ENCODE measurements at regions not wholly inside any gene's neighbourhood (a gene's known extent, or its start where the extent isn't known, plus 50 kb on each side); places are given as distances from the start of the nearest gene placed in this dataset.

- Histone ChIP-seq H3K27ac (replicated peaks) (no peak overlapping the region), H3K27me3 (ENCODE audit: insufficient read depth, poor library complexity, severe bottlenecking) (no peaks in the 10 kb centered on the region), H3K4me3 (replicated peaks; ENCODE audit: insufficient read depth, low read length) (no peak overlapping the region)
- no peak for DNase-seq (ENCODE audit: low read depth in 1 of 2, low spot score in 1 of 2)
- TF ChIP-seq GABPA (IDR thresholded peaks at IDR 0.05; ENCODE audit: low read depth): no peak
- no peak for TF ChIP-seq POLR2AphosphoS5 (IDR thresholded peaks at IDR 0.05; ENCODE audit: low read depth)
- TF ChIP-seq SPI1 (IDR thresholded peaks at IDR 0.05; ENCODE audit: borderline replicate concordance, low read depth): no peak
- TF ChIP-seq CTCF (IDR thresholded peaks at IDR 0.05; ENCODE audit: insufficient read depth, low read length): no peak
- TF ChIP-seq, protein P1, sequence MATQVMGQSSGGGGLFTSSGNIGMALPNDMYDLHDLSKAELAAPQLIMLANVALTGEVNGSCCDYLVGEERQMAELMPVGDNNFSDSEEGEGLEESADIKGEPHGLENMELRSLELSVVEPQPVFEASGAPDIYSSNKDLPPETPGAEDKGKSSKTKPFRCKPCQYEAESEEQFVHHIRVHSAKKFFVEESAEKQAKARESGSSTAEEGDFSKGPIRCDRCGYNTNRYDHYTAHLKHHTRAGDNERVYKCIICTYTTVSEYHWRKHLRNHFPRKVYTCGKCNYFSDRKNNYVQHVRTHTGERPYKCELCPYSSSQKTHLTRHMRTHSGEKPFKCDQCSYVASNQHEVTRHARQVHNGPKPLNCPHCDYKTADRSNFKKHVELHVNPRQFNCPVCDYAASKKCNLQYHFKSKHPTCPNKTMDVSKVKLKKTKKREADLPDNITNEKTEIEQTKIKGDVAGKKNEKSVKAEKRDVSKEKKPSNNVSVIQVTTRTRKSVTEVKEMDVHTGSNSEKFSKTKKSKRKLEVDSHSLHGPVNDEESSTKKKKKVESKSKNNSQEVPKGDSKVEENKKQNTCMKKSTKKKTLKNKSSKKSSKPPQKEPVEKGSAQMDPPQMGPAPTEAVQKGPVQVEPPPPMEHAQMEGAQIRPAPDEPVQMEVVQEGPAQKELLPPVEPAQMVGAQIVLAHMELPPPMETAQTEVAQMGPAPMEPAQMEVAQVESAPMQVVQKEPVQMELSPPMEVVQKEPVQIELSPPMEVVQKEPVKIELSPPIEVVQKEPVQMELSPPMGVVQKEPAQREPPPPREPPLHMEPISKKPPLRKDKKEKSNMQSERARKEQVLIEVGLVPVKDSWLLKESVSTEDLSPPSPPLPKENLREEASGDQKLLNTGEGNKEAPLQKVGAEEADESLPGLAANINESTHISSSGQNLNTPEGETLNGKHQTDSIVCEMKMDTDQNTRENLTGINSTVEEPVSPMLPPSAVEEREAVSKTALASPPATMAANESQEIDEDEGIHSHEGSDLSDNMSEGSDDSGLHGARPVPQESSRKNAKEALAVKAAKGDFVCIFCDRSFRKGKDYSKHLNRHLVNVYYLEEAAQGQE (IDR thresholded peaks at IDR 0.05; ENCODE audit: insufficient replicate concordance, low read depth): no peak
These were observed 500.1 kb downstream of the TRAM1L1 start for GRCh38 chr4:116585246-116585645.

DNA sequence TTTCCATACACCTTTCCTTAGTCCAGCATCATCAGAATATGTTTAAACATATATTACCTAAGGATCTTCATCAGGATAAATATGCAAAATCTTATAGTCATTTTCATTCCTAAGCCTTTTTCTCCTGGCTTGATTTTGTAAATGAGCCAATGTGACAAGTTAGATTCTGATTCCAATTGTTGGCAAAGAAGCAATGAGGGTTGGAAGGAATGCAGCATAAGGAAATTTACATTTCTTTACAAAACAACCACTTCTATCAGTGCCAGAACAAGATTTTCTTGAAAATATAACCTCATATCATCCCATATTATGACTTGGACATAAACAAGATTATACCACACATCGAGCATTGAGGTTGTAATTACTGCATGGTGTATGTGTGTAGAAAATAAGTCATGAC is 508.1 kb downstream of the TRAM1L1 start:
- no peak for DNase-seq (ENCODE audit: low read depth in 1 of 2, low spot score in 1 of 2)
- TF ChIP-seq CTCF (IDR thresholded peaks at IDR 0.05; ENCODE audit: insufficient read depth, low read length) (no peak), GABPA (IDR thresholded peaks at IDR 0.05; ENCODE audit: low read depth) (no peak), POLR2AphosphoS5 (IDR thresholded peaks at IDR 0.05; ENCODE audit: low read depth) (no peak), SPI1 (IDR thresholded peaks at IDR 0.05; ENCODE audit: borderline replicate concordance, low read depth) (no peak)
- TF ChIP-seq, protein P1 (IDR thresholded peaks at IDR 0.05; ENCODE audit: insufficient replicate concordance, low read depth): no peak
- no peaks in the 10 kb centered on the region for H3K27me3 ChIP-seq (ENCODE audit: insufficient read depth, poor library complexity, severe bottlenecking)
- no peak overlapping the region for H3K27ac ChIP-seq (replicated peaks)
- no peak overlapping the region for H3K4me3 ChIP-seq (replicated peaks; ENCODE audit: insufficient read depth, low read length)

- TF ChIP-seq, protein P1 (IDR thresholded peaks at IDR 0.05; ENCODE audit: insufficient replicate concordance, low read depth): no peak
- TF ChIP-seq GABPA (IDR thresholded peaks at IDR 0.05; ENCODE audit: low read depth) (no peak), POLR2AphosphoS5 (IDR thresholded peaks at IDR 0.05; ENCODE audit: low read depth) (no peak), CTCF (IDR thresholded peaks at IDR 0.05; ENCODE audit: insufficient read depth, low read length) (no peak), SPI1 (IDR thresholded peaks at IDR 0.05; ENCODE audit: borderline replicate concordance, low read depth) (no peak)
- Histone ChIP-seq H3K27ac (replicated peaks) (no peak overlapping the region), H3K4me3 (replicated peaks; ENCODE audit: insufficient read depth, low read length) (no peak overlapping the region), H3K27me3 (ENCODE audit: insufficient read depth, poor library complexity, severe bottlenecking) (no peaks in the 10 kb centered on the region)
- no peak for DNase-seq (ENCODE audit: low read depth in 1 of 2, low spot score in 1 of 2)
These were observed 511.8 kb downstream of the TRAM1L1 start for GRCh38 chr4:116573540-116573939.

Data from HL-60 (cell line).